OCI-LY1 (cell line): ENCODE measurements at regions not wholly inside any gene's neighbourhood (a gene's known extent, or its start where the extent isn't known, plus 50 kb on each side); places are given as distances from the start of the nearest gene placed in this dataset.

Experiments used
- H2AFZ ChIP-seq: fragments of 200-600 bp; sonication (generic), shearing (Covaris generic); 2 replicates; pipeline ENCODE4 v1.6.0; 2014; ENCODE audit warnings: antibody characterized with exemption, mild to moderate bottlenecking, low read length
- H3F3A ChIP-seq: fragments of 200-600 bp; sonication (generic), shearing (Covaris generic); 2 replicates; pipeline ENCODE4 v1.6.0; 2014; ENCODE audit warnings: mild to moderate bottlenecking, antibody characterized with exemption, low read length, moderate library complexity; ENCODE audit not compliant: insufficient read depth
- H3K27ac ChIP-seq: fragments of 200-600 bp; sonication (generic); 2 replicates; pipeline ENCODE4 v1.5.1; 2014; ENCODE audit warnings: low read length, mixed run types, mild to moderate bottlenecking, low read depth; ENCODE audit not compliant: poor library complexity, severe bottlenecking
- H3K27me3 ChIP-seq: fragments of 200-600 bp; sonication (generic); 2 replicates; pipeline ENCODE4 v1.6.0; 2014; ENCODE audit warnings: antibody characterized with exemption, mild to moderate bottlenecking, low read length, moderate library complexity; ENCODE audit not compliant: insufficient read depth
- H3K36me3 ChIP-seq: fragments of 200-600 bp; sonication (generic); 2 replicates; pipeline ENCODE4 v1.6.1; 2014; ENCODE audit warnings: mild to moderate bottlenecking, antibody characterized with exemption, low read length, moderate library complexity, mixed read lengths; ENCODE audit not compliant: insufficient read depth
- H3K4me1 ChIP-seq: fragments of 200-600 bp; sonication (generic); 2 replicates; pipeline ENCODE4 v1.5.1; 2014; ENCODE audit warnings: mild to moderate bottlenecking, low read length, moderate library complexity; ENCODE audit not compliant: insufficient read depth, severe bottlenecking
- H3K4me2 ChIP-seq: fragments of 200-600 bp; sonication (generic), shearing (Covaris generic); 2 replicates; pipeline ENCODE4 v1.6.1; 2014; ENCODE audit warnings: low read length
- H3K4me3 ChIP-seq: fragments of 200-600 bp; sonication (generic); 2 replicates; pipeline ENCODE4 v1.5.1; 2014; ENCODE audit warnings: low read length, low read depth, mild to moderate bottlenecking, mixed read lengths; ENCODE audit not compliant: poor library complexity, severe bottlenecking
- H3K79me2 ChIP-seq: fragments of 200-600 bp; shearing (Covaris generic); 2 replicates; pipeline ENCODE4 v1.6.1; 2016; ENCODE audit warnings: mixed run types, low read length, mixed read lengths; ENCODE audit not compliant: insufficient read depth
- H3K9ac ChIP-seq: fragments of 200-600 bp; sonication (generic), shearing (Covaris generic); 2 replicates; pipeline ENCODE4 v1.6.1; 2014; ENCODE audit warnings: mild to moderate bottlenecking, low read length, mixed read lengths
- H3K9me2 ChIP-seq: fragments of 200-600 bp; sonication (generic), shearing (Covaris generic); 2 replicates; pipeline ENCODE4 v1.6.1; 2014; ENCODE audit warnings: low read depth, mild to moderate bottlenecking, low read length, mixed read lengths
- H3K9me3 ChIP-seq: fragments of 200-600 bp; shearing (Covaris generic); 2 replicates; pipeline ENCODE4 v1.6.1; 2014; ENCODE audit warnings: low read length, mixed read lengths
- H4K20me1 ChIP-seq: fragments of 200-600 bp; sonication (generic), shearing (Covaris generic); 2 replicates; pipeline ENCODE4 v1.6.0; 2016; ENCODE audit warnings: mild to moderate bottlenecking, low read length; ENCODE audit not compliant: insufficient read depth
- CTCF ChIP-seq: fragments of 200-600 bp; sonication (generic), shearing (Covaris generic); IDR thresholded peaks from 2 replicates; pipeline ENCODE4 v1.5.1; 2017; ENCODE audit warnings: mild to moderate bottlenecking, antibody characterized with exemption, low read length, moderate library complexity, mixed read lengths
- EZH2 ChIP-seq: fragments of 200-600 bp; sonication (generic), shearing (Covaris generic); IDR thresholded peaks from 2 replicates; pipeline ENCODE4 v1.8.0; 2017; ENCODE audit warnings: borderline replicate concordance, mixed run types, mild to moderate bottlenecking, antibody characterized with exemption, low read length, moderate library complexity, mixed read lengths

GRCh38 chr11:111112614-111113013 lies 132.9 kb upstream of the POU2AF2 start:
- no peak for TF ChIP-seq EZH2
- no peak for TF ChIP-seq CTCF
- H3F3A ChIP-seq = no peaks in the 10 kb centered on the region
- no peaks in the 10 kb centered on the region for H4K20me1 ChIP-seq
- no peaks in the 10 kb centered on the region for H3K9me2 ChIP-seq
- no peaks in the 10 kb centered on the region for H3K9me3 ChIP-seq
- no peak overlapping the region for H3K9ac ChIP-seq
- no peaks in the 10 kb centered on the region for H3K79me2 ChIP-seq
- peaks cover 9% of the 10 kb centered on the region for H3K4me1 ChIP-seq
- H3K27me3 ChIP-seq = no peaks in the 10 kb centered on the region
- H2AFZ ChIP-seq = no peak overlapping the region
- no peak overlapping the region for H3K4me3 ChIP-seq
- no peak overlapping the region for H3K4me2 ChIP-seq
- no peak overlapping the region for H3K27ac ChIP-seq
- no peaks in the 10 kb centered on the region for H3K36me3 ChIP-seq

GRCh38 chr11:111107501-111107900 lies 138.0 kb upstream of the POU2AF2 start:
- no peaks in the 10 kb centered on the region for H3K79me2 ChIP-seq
- no peak overlapping the region for H2AFZ ChIP-seq
- H3K4me3 ChIP-seq = no peak overlapping the region
- H3K27me3 ChIP-seq = no peaks in the 10 kb centered on the region
- H3K9me2 ChIP-seq = no peaks in the 10 kb centered on the region
- TF ChIP-seq CTCF (no peak), EZH2 (no peak)
- H4K20me1 ChIP-seq = no peaks in the 10 kb centered on the region
- no peaks in the 10 kb centered on the region for H3K36me3 ChIP-seq
- no peaks in the 10 kb centered on the region for H3K9me3 ChIP-seq
- H3K27ac ChIP-seq = no peak overlapping the region
- no peak overlapping the region for H3K4me2 ChIP-seq
- H3F3A ChIP-seq = no peaks in the 10 kb centered on the region
- H3K9ac ChIP-seq = no peak overlapping the region
- peaks cover 6% of the 10 kb centered on the region for H3K4me1 ChIP-seq

- H3K9me3 ChIP-seq = no peaks in the 10 kb centered on the region
- TF ChIP-seq EZH2 (no peak), CTCF (no peak)
- no peak overlapping the region for H3K4me2 ChIP-seq
- H3K27me3 ChIP-seq = no peaks in the 10 kb centered on the region
- no peak overlapping the region for H3K9ac ChIP-seq
- H3K9me2 ChIP-seq = no peaks in the 10 kb centered on the region
- no peaks in the 10 kb centered on the region for H3K36me3 ChIP-seq
- no peaks in the 10 kb centered on the region for H3K79me2 ChIP-seq
- no peaks in the 10 kb centered on the region for H3F3A ChIP-seq
- H3K27ac ChIP-seq = no peak overlapping the region
- no peak overlapping the region for H2AFZ ChIP-seq
- H3K4me3 ChIP-seq = no peak overlapping the region
- no peaks in the 10 kb centered on the region for H4K20me1 ChIP-seq
- no peaks in the 10 kb centered on the region for H3K4me1 ChIP-seq
These were observed 138.9 kb upstream of the POU2AF2 start for GRCh38 chr11:111106641-111107040.
